Nephron (organoid): ENCODE measurements at regions not wholly inside any gene's neighbourhood (a gene's known extent, or its start where the extent isn't known, plus 50 kb on each side); places are given as distances from the start of the nearest gene placed in this dataset.
"Not testable (repeated sequence)": the region's sequence is repeated elsewhere in the genome, so short reads cannot be mapped to it uniquely, and the experiment has no call there.

ENCODE experiments used
- H3K27ac Mint-ChIP-seq, 3 experiments: 2 replicates each; pipeline ENCODE4 v1.8.0; 2020; ENCODE audit warnings: mixed read lengths in 3 of 3, mild to moderate bottlenecking in 2 of 3, moderate library complexity in 1 of 3
- H3K27me3 Mint-ChIP-seq: 2 replicates; pipeline ENCODE4 v1.8.0; 2021; ENCODE audit warnings: low read depth, mild to moderate bottlenecking, moderate library complexity, mixed read lengths
- H3K36me3 Mint-ChIP-seq: 2 replicates; pipeline ENCODE4 v1.8.0; 2020; ENCODE audit warnings: low read depth, mixed read lengths
- H3K4me1 Mint-ChIP-seq: 2 replicates; pipeline ENCODE4 v1.8.0; 2020; ENCODE audit warnings: mixed read lengths
- H3K4me3 Mint-ChIP-seq, 3 experiments: 2 replicates each; pipeline ENCODE4 v1.8.0; 2020; ENCODE audit warnings: mild to moderate bottlenecking in 3 of 3, mixed read lengths in 3 of 3, moderate library complexity in 2 of 3
- H3K9me3 Mint-ChIP-seq: 2 replicates; pipeline ENCODE4 v1.8.0; 2020; ENCODE audit warnings: mixed read lengths
- CTCF ChIP-seq, 3 experiments: fragments of 200-600 bp; sonication (generic); IDR thresholded peaks; one replicate each; pipeline ENCODE4 v1.5.0; 2021; ENCODE audit warnings: antibody characterized with exemption in 3 of 3; ENCODE audit not compliant: unreplicated experiment in 3 of 3

GRCh38 chr14:105982664-105983063 is 456.3 kb downstream of the TMEM121 start:
- Mint-ChIP-seq H3K4me3 (no peak overlapping the region), H3K36me3 (no peaks in the 10 kb centered on the region), H3K27ac (no peak overlapping the region), H3K9me3 (peaks cover 73% of the 10 kb centered on the region), H3K27me3 (peaks cover 3% of the 10 kb centered on the region), H3K4me1 (no peaks in the 10 kb centered on the region)
- no peak for TF ChIP-seq CTCF (IDR thresholded peaks at IDR 0.05; ENCODE audit: unreplicated experiment in 3 of 3)

GRCh38 chr14:105986894-105987284 is 460.5 kb downstream of the TMEM121 start:
- no peak for TF ChIP-seq CTCF (IDR thresholded peaks at IDR 0.05; ENCODE audit: unreplicated experiment in 3 of 3)

GRCh38 chr14:105987563-105987962 is 461.2 kb downstream of the TMEM121 start:
- peaks cover 47% of the 10 kb centered on the region for H3K9me3 Mint-ChIP-seq
- H3K27me3 Mint-ChIP-seq, result no peaks in the 10 kb centered on the region
- H3K4me3 Mint-ChIP-seq, result no peak overlapping the region
- TF ChIP-seq CTCF (IDR thresholded peaks at IDR 0.05; ENCODE audit: unreplicated experiment in 3 of 3), result no peak
- H3K36me3 Mint-ChIP-seq, result no peaks in the 10 kb centered on the region
- no peaks in the 10 kb centered on the region for H3K4me1 Mint-ChIP-seq
- H3K27ac Mint-ChIP-seq, result no peak overlapping the region

More at GRCh38 chr14:105986894-105987284, 460.5 kb downstream of the TMEM121 start:
- no peak overlapping the region for H3K27ac Mint-ChIP-seq
- H3K36me3 Mint-ChIP-seq, result no peaks in the 10 kb centered on the region
- H3K27me3 Mint-ChIP-seq, result no peaks in the 10 kb centered on the region
- no peaks in the 10 kb centered on the region for H3K4me1 Mint-ChIP-seq
- H3K9me3 Mint-ChIP-seq, result peaks cover 49% of the 10 kb centered on the region
- H3K4me3 Mint-ChIP-seq, result no peak overlapping the region

GRCh38 chr14:105989566-105990302 is 463.4 kb downstream of the TMEM121 start:
- Mint-ChIP-seq H3K27ac (no peak overlapping the region), H3K4me3 (no peak overlapping the region), H3K36me3 (no peaks in the 10 kb centered on the region), H3K9me3 (peaks cover 35% of the 10 kb centered on the region), H3K4me1 (no peaks in the 10 kb centered on the region), H3K27me3 (no peaks in the 10 kb centered on the region)
- TF ChIP-seq CTCF (IDR thresholded peaks at IDR 0.05; ENCODE audit: unreplicated experiment in 3 of 3), result no peak

GRCh38 chr14:105991677-105992076 is 465.3 kb downstream of the TMEM121 start:
- peaks cover 27% of the 10 kb centered on the region for H3K9me3 Mint-ChIP-seq
- H3K27ac Mint-ChIP-seq, H3K27me3 Mint-ChIP-seq, H3K36me3 Mint-ChIP-seq, H3K4me3 Mint-ChIP-seq, H3K4me1 Mint-ChIP-seq: not testable (repeated sequence)

- H3K9me3 Mint-ChIP-seq, result peaks cover 18% of the 10 kb centered on the region
- TF ChIP-seq CTCF (IDR thresholded peaks at IDR 0.05; ENCODE audit: unreplicated experiment in 3 of 3), result no peak
- H3K27me3 Mint-ChIP-seq, result no peaks in the 10 kb centered on the region
- H3K27ac Mint-ChIP-seq, result no peak overlapping the region
- peaks cover 5% of the 10 kb centered on the region for H3K36me3 Mint-ChIP-seq
- no peaks in the 10 kb centered on the region for H3K4me1 Mint-ChIP-seq
- no peak overlapping the region for H3K4me3 Mint-ChIP-seq
These were observed 467.4 kb downstream of the TMEM121 start for GRCh38 chr14:105993814-105994213.

- not testable (repeated sequence) for H3K4me3 Mint-ChIP-seq, H3K27me3 Mint-ChIP-seq, H3K4me1 Mint-ChIP-seq, H3K36me3 Mint-ChIP-seq, H3K27ac Mint-ChIP-seq
- peaks cover 21% of the 10 kb centered on the region for H3K9me3 Mint-ChIP-seq
These were observed 468.8 kb downstream of the TMEM121 start for GRCh38 chr14:105995011-105995710.

- peaks cover 25% of the 10 kb centered on the region for H3K9me3 Mint-ChIP-seq
- not testable (repeated sequence) for H3K4me1 Mint-ChIP-seq, H3K4me3 Mint-ChIP-seq, H3K36me3 Mint-ChIP-seq, H3K27ac Mint-ChIP-seq, H3K27me3 Mint-ChIP-seq
These were observed 472.2 kb downstream of the TMEM121 start for GRCh38 chr14:105998597-105998996.
